PFSK-1 (cell line): ENCODE measurements at regions not wholly inside any gene's neighbourhood (a gene's known extent, or its start where the extent isn't known, plus 50 kb on each side); places are given as distances from the start of the nearest gene placed in this dataset.

Source experiments
- FOXP2 ChIP-seq: optimal IDR thresholded peaks from 2 replicates; pipeline ENCODE3; 2011; ENCODE audit warnings: borderline replicate concordance, control low read depth, inconsistent platforms; ENCODE audit not compliant: insufficient read depth; ENCODE audit errors: extremely low read length, extremely low read depth
- POLR2AphosphoS5 ChIP-seq: IDR thresholded peaks from 2 replicates; pipeline ENCODE4 v1.6.1; 2012; ENCODE audit warnings: low read depth, mild to moderate bottlenecking, control low read depth, low read length, moderate library complexity
- SIN3A ChIP-seq: IDR thresholded peaks from 2 replicates; pipeline ENCODE4 v1.6.1; 2012; ENCODE audit warnings: mild to moderate bottlenecking, low read length, moderate library complexity, borderline replicate concordance; ENCODE audit not compliant: insufficient read depth
- TAF1 ChIP-seq: IDR thresholded peaks from 2 replicates; pipeline ENCODE4 v1.6.1; 2012; ENCODE audit warnings: low read length, control low read depth, borderline replicate concordance; ENCODE audit not compliant: insufficient read depth
- TF ChIP-seq, protein P1 (sequence below), 2 experiments: IDR thresholded peaks; 2 replicates each; pipeline versions ENCODE4 v1.6.1 to v1.8.0; 2011 to 2012; ENCODE audit warnings: low read depth in 2 of 2, low read length in 2 of 2, control low read depth in 1 of 2, inconsistent platforms in 1 of 2, mild to moderate bottlenecking in 1 of 2, moderate library complexity in 1 of 2; ENCODE audit not compliant: insufficient read depth in 1 of 2

DNA sequence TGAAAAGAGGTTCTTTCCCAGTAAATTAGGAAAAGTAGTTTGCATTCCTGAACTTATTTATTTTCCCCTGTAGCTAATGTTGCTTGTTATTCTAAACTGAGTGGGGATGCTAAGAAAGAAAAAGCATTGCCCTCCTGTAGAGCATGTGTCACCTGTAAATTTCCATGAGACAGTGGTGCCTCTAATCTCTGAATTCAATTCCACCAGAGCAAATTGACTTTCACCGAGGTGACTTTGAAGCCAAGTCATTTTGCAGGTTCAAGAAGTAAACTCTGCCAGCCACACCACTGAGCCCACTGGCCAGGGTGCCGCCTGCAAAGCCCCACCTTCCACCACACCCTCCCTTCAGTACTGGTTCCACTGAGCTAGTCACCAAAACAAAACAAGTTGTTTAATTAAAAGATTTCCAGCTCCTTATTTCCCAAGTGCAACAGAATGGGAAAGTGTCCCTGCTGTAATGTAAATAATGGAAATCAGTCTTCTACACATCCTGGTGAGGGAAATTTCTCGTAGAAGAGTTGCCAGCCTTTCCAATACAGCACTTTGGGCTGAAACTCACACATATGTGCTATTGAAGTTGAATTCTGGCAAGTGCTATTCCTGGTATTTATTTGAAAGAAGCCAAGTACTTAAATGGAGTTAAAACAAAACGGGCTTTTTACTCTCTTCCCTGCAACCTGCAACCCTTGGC is 254.8 kb downstream of the RNF152 start:
- TF ChIP-seq, protein P1, sequence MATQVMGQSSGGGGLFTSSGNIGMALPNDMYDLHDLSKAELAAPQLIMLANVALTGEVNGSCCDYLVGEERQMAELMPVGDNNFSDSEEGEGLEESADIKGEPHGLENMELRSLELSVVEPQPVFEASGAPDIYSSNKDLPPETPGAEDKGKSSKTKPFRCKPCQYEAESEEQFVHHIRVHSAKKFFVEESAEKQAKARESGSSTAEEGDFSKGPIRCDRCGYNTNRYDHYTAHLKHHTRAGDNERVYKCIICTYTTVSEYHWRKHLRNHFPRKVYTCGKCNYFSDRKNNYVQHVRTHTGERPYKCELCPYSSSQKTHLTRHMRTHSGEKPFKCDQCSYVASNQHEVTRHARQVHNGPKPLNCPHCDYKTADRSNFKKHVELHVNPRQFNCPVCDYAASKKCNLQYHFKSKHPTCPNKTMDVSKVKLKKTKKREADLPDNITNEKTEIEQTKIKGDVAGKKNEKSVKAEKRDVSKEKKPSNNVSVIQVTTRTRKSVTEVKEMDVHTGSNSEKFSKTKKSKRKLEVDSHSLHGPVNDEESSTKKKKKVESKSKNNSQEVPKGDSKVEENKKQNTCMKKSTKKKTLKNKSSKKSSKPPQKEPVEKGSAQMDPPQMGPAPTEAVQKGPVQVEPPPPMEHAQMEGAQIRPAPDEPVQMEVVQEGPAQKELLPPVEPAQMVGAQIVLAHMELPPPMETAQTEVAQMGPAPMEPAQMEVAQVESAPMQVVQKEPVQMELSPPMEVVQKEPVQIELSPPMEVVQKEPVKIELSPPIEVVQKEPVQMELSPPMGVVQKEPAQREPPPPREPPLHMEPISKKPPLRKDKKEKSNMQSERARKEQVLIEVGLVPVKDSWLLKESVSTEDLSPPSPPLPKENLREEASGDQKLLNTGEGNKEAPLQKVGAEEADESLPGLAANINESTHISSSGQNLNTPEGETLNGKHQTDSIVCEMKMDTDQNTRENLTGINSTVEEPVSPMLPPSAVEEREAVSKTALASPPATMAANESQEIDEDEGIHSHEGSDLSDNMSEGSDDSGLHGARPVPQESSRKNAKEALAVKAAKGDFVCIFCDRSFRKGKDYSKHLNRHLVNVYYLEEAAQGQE (IDR thresholded peaks at IDR 0.05; ENCODE audit: insufficient read depth in 1 of 2, low read depth in 2 of 2, low read length in 2 of 2) = no peak
- TF ChIP-seq FOXP2 (no peak), SIN3A (no peak), TAF1 (no peak), POLR2AphosphoS5 (no peak)

DNA sequence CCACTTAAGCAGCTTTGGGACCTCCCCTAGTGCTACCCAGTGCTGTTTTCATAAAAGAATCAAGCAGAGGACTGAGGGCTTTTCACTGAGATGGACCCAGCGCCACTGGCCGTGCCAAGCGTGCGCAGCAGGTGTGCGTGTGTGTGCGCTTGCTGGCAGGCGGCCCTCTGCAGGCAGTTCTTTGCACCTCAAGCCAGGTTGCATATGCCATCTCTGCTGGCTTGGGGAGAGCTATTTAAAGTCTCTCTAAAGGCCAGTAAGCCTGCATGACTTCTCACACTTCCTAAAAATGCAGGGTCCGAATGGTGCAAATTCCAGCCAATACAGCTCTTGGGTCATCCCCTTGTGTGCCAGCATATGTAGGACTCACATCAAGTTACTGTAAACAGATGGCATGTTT is 255.5 kb downstream of the RNF152 start:
- TF ChIP-seq, protein P1 (IDR thresholded peaks at IDR 0.05; ENCODE audit: insufficient read depth in 1 of 2, low read depth in 2 of 2, low read length in 2 of 2) = no peak
- no peak for TF ChIP-seq TAF1
- no peak for TF ChIP-seq POLR2AphosphoS5
- no peak for TF ChIP-seq SIN3A
- TF ChIP-seq FOXP2 = no peak

DNA sequence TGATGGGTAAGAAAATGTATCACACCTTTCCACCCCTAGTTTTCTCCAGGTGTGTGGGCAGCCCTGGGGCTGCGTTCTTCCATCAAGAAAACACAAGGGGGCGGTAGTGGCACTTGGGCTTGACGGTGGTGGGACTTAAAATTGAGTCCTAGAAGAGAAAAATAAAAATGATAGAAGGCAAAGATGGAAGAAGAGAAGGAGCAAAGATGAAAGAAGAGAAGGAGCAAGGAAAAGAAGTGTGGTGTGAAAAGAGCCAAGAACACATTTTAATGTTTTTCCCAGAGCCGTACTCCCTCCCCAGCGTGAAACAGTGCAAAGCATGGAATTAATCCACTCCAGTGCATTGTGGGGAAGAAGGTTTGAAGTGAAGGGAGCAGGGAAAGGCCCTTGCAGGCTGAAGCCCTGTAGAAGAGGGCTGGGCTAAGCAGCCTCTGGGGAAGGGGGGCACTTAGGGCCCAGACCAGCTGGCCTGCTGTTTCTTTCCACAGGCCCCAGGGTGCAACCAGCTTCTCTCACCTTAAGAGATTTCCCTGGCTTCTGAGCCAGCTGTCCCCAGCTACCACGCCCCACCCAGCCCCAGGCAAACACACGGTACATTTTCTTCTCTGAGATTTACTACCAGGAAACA is 256.8 kb downstream of the RNF152 start:
- TF ChIP-seq SIN3A (no peak), FOXP2 (no peak), POLR2AphosphoS5 (no peak), TAF1 (no peak)
- TF ChIP-seq, protein P1 (IDR thresholded peaks at IDR 0.05; ENCODE audit: insufficient read depth in 1 of 2, low read depth in 2 of 2, low read length in 2 of 2) = no peak

DNA sequence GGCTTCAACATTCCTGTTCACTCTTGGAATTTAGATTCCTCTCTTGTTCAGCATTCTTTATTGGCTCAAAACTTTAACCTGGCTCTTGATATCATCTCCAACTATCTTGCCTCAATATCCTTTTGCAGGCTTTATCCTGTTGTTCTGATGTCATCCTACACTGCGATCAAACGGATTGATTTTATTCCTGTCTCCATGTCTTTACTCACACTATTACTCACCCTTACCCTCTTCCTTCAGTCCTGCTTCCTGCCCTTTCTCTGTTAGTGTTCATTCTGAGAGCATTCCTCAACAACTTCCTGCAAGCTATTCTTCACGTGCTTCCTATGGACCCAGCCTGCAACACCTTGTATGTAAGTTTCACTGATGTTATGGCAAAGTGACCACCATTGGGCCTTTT is 264.7 kb downstream of the RNF152 start:
- no peak for TF ChIP-seq FOXP2
- no peak for TF ChIP-seq TAF1
- TF ChIP-seq POLR2AphosphoS5 = no peak
- no peak for TF ChIP-seq SIN3A
- TF ChIP-seq, protein P1 (IDR thresholded peaks at IDR 0.05; ENCODE audit: insufficient read depth in 1 of 2, low read depth in 2 of 2, low read length in 2 of 2) = no peak
